NCI-H774 (cell line): ENCODE measurements at regions not wholly inside any gene's neighbourhood (a gene's known extent, or its start where the extent isn't known, plus 50 kb on each side); places are given as distances from the start of the nearest gene placed in this dataset.
"Not testable (repeated sequence)": the region's sequence is repeated elsewhere in the genome, so short reads cannot be mapped to it uniquely, and the experiment has no call there.

Experiments used
- DNase-seq: peaks from one replicate; lab custom pipeline; 2025; lab: John Stamatoyannopoulos, UW

DNA sequence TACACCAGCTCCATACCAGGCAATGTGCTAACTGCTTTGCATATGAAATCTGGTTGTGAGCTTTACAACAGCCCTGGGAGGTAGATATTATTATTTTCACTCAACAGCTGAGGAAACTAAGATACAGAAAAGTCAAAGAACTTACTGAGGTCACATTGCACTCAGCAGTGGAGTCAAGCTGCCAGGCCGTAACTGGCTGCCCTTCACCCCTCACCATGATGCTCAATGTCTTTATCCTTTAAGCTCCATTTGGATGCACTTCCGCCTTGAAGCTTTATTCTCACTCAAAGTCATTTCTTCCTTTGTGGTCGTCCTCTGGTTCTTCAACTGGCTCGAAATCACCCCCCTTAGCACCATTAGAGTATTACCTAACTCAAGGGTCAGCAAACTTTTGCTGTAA lies 81.7 kb upstream of the RALGPS2 start:
- no peak for DNase-seq

DNA sequence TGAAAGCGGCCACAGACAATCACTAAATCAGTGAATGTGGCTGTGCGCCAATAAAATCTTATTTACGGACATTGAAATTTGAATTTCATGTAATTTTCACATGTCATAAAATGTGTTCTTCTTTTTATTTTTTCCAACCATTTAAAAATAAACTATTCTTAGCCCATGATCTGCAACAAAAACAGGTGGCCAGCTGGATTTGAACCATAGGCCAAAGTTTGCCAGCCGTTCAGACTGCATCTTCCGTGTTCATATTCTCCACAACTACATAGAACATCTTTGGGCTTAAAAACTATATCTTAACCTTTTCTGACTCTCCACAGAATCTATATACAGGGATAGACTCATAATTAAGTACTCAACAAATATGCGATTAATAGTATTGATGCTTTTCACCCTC lies 81.2 kb upstream of the RALGPS2 start:
- no peak for DNase-seq

DNA sequence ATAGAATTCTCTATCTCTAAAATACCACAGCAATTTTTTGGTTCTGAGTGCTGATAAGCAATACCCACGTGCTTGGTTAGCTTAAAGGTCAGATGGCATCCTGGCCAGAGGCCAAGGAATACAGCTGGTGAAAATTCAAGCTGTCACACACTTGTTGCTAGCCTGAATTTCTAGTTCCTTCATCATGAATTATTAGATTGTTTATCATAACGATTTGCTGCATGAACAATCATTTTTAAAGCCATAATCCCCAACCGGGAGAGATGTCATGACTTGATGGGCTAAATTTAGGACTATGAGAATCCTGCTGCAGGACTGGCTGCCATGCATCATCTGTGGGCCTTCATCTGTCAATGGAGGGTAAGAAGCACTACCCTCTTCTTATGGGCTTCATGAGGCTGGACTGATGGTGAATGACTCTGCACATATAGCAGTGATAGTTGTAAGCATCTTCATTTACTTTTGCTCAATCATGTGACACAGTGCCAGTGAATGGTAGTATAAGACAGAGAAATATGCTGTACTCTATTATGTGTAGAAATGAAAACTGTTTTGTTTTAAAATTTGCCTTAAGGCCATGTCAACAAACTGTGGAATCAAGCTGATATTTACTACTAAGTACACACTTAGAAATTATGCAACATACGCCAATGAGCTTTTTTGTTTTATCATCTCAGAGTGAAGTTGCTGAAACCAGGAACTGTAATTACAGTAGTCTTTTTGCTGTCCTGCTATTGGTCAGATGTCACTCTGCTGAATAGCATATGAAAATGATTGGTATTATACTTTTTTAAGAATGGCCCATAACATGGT lies 80.5 kb upstream of the RALGPS2 start:
- DNase-seq: peak; percentile 27

DNA sequence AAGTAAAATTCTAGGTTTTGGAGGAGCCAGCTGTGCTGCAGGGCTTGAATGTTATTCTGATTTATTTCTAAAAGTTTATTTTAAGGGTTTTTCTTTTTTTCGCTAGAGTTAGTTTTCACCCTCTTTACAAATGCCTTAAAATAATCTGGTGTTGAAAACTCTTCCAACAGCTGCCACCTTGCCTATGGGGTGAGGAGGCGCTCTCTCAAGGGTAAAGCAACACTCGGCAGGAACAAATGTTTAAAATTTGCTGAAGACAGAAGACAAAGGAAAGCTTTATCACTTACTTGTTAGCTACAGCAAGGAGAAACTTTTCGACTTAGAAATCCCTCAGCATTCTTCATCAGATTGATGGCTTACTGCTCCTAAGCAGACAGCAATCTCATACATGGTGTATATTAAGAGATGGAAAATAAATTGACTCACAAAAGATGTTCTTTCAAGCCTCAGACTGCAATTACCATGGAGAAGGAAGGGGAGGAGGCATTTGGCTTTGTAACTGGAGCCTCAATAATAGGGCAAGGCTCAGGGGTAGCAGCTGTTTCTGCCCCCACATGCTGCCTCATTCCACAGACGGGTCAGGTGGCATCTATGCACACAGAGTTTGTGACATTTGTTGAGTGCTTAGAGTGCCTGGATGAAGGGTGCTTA lies 79.8 kb upstream of the RALGPS2 start:
- DNase-seq: no peak

DNA sequence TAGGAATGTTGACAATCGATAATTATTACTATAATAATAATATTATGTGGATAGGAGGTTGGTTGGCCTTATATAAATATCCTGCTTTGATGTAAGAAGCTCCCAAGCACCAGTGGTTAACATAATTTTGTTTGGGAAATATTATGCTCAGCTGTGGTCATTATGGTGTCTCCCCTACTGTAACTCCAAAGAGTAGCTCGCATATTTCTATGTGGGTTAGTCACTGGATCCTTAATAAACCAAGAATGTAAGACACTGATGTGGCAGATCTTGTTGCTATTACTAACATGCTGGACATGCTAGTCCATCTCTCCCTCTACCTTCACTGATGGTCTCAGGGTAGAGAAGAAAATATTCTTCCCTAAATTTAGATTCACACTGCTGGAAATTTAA lies 79.2 kb upstream of the RALGPS2 start:
- DNase-seq: no peak

DNA sequence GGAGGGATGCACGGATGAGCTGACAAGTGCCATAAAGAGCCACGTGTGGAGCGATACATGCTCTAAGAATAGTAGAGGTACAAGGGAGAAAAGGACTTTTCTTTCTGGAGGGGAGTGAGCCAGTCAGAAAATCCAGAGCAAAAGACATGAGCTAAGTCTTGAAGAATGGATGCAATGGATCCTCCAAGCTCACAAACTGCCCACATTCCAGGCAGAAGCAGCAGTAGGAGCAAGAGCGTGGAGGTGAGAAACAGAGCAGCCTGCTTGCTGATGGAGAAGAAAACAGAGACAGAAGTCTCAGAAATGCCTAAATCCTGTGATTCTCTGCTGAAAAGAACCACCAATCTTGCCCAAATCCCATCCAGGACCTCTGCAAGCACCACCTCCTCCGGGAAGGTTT lies 78.2 kb upstream of the RALGPS2 start:
- no peak for DNase-seq

DNA sequence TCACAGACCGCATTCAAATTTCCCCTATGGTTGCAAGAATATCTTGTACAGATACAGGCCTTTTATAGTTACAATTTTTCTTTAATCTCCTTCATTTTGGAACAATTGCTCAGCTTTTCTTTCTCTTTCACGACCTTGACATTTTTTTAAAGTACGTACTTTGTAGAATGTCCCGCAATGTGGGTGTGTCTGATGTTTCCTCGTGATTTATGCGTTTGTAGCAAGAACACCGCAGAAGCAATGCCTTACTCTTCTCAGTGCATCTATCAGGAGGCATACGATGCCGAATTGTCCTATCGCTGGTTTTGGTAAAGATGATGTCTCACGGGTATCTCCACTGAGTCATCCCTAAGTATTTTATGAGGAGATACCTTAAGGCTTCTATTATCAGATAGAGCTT lies 76.9 kb upstream of the RALGPS2 start:
- no peak for DNase-seq

DNA sequence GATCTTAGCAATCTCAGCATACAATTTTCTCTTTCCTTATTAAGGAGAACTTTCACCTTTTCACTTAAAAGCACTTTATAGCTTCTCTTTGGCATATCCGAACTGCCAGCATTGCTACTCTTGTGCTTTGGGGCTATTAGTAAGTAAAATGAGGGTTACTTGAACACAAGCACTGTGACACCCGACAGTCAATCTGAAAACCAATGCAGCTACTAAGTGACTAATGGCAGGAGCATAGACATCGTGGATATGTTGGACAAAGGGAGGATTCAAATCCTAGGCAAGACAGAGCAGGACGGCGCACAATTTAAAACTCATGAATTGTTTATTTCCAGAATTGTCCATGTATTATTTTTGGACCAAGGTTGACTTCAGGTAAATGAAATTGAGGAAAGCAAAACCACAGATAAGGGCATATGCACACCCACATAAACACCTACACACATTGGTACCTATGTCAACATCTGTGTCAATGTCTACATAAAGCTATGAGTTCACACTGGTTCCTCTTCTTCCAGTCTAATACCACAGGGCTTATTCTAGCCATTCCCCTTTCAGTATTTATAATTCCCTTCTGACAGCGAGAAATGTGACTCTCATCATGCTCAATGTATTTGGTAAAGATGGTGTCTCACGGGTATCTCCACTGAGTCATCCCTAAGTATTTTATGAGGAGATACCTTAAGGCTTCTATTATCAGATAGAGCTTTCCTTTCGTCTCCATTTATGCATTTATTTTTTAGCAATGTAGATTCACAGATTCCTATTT lies 75.3 kb upstream of the RALGPS2 start:
- no peak for DNase-seq

DNA sequence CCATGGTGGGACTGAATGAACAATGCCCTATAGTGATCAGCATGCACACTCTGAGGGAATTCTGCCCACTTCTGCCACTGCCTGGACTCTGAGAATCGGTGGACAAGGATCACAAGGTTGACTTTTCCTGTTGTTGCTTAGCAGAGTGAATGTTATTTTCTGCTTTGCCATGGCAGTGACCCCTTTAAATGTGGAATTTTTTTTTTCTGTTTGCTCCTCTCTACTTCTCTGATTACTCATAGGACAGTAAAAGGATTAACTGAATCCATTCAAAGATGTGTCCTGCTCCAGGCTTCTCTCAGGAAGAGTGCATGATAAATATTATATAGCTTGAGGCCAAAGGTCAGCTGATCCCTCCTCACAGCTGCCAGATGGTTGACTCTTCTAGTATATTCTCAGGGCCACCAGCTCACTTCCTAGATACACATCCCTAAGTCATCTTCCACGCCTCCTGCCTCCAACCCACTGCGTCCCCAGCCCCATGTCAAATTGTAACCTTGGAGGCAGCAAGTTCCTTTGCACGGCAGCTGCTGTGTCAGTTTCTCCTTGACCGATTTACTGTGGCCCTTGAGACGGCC lies 74.0 kb upstream of the RALGPS2 start:
- no peak for DNase-seq

DNA sequence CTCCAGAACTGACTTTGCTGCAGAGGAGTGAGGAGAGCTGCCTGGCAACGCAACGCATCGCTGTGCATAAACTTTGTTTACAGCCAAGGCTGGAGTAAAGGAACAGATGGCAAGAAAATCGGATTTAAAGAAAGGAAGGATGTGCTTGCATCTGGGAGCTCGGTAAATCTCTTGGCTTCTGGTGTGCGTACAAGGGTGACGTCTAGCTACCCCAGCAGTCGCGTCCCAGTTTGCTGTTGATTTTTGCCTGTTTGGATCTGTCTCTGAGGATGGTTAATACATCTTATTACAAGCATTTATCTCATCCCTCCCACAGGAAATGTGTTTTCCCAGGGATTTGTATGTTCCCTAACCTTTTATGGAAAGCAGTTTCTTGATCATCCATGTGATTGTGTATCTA lies 73.3 kb upstream of the RALGPS2 start:
- no peak for DNase-seq

DNA sequence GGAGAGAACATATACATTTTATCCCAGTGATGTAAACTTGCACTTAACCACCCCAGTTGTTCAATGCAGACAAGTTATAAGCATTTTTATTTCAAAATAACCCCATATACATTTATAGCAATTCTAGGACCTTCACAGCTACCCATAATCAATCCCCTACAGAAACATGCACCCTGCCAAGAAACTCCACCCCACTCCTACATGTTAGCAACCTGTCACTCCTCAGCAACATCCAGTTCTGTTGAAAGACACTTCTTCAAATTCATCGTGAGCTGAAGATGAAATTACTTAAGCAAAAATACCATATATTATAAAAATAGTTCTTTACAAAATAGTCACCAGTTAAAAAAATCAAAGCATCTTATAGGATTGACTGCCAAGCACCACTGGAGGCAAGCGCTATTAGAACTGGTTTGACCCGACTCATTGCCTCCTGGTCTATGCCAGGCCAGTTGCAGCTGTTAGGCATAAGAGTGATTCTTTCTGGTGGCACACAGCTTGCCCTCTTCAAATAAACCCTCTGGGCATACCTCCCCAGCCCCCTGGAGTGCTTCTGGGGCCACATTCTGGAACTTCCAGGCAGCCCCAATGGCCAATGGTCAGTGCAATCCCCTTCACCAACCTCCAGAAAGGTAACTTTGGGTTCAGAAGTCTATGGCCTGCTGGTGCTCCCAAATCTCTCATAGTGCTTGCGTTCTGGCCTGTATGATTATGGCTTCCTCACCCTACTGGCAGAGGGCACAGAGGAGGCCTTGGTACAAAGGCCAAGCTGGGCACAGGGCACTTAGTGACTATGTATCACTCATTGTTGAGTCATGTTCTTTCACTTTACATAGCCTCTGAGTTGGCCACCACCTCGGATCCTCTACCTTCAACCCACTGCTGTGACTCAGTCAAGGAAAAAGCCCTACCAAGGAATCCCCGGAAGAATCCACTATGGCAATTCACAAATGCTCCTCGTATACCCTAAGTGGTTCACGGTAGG lies 72.2 kb upstream of the RALGPS2 start:
- no peak for DNase-seq

DNA sequence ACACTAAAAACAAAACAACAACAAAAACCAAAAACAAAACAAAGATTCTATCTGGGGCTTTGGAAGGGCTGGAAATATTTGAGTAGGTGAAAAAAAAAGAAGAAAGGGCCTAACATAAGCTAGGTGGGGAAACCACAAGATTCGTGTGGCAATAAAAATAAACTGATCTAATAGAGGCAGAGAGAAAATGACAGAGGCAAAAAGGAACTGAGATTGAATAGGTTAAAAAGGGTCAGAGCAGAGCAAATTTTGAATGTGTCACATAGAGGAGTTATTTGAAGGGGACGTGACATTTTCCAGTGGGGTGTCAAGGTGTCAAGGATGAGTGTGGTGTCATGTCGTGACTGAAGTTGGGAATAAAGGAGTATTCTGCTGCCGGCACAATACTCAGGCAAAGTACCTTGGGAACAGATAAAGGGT lies 65.2 kb upstream of the RALGPS2 start:
- no peak for DNase-seq

DNA sequence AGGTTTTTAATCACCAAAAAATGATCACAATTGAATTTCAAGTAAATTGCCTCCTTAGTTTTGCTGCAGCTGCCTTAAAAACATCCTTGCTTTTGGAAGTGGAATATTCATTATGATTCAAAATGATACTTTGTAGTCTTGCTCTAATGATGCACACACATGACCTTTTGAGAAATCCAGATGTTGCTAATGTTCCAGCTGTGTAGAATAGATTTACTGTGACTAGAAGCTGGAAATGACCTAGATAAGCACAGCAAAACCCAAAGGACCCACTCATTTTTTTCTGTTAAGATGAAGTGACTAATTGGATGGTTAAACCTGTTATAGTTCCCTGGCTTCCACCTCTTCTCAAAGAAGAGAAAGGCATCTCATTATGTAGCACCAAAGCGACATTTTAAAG lies 64.6 kb upstream of the RALGPS2 start:
- no peak for DNase-seq

DNA sequence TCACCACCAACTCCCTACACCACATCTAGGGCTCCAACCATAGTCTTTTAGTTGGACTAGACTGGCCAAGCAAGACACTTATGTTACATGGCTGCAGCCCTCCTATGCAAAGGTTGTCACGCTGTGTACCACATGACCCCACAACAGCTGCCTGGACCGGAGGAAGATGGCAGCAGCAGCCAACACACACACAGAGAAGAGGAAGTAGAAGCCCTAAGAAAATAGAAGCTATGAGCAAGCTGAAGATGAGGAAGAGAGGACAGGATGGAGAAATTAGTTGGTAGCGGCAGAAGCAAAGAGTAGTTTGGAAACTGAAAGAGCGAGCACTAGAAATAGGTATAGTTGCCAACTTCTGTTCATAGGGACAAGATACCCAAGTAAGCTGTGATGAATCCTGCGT lies 60.8 kb upstream of the RALGPS2 start:
- no peak for DNase-seq

DNA sequence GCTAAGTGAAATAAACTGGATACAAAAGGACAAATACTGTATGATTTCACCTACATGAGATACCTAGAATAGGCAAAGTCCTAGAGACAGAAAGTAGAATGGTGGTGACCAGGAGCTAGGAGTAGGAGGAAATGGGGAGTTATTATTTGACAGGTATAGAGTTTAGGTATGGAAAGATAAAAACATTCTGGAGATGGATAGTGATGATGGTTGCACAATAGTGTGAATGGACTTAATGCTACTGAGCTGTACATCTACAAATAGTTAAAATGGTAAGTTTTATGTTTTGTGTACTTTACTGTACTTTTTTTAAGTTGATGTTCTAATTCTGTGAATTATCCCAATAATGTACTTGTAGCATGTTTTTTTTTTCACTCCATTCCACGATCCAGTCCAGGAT lies 59.5 kb upstream of the RALGPS2 start:
- DNase-seq: no peak

DNA sequence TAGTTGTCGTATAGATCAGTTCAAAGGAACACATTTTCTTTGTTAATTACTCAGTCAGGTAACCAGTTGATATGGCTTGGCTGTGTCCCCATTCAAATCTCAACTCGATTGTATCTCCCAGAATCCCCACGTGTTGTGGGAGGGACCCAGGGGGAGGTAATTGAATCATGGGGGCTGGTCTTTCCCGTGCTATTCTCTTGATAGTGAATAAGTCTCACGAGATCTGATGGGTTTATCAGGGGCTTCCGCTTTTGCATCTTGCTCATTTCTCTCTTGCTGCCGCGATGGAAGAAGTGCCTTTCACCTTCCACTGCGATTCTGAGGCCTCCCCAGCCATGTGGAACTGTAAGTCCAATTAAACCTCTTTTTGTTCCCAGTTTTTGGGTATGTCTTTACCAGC lies 58.2 kb upstream of the RALGPS2 start:
- not testable (repeated sequence) for DNase-seq

DNA sequence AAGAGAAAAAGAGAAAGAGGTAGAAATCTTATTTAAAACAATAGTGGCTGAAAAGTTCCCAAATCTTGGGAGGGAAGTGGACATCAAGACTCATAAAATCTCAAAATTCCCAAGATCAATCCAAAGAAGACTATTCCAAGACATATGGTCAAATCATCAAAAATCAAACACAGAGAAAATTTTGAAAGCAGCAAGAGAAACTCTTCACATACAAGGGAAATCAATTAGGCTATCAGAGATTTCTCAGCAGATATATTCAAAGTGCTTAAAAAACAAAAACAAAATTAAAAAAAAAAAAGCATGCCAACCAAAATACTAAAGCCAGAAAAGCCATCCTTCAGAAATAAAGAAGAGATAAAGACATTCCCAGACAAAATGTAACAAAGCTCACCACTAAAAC lies 52.6 kb upstream of the RALGPS2 start:
- no peak for DNase-seq

DNA sequence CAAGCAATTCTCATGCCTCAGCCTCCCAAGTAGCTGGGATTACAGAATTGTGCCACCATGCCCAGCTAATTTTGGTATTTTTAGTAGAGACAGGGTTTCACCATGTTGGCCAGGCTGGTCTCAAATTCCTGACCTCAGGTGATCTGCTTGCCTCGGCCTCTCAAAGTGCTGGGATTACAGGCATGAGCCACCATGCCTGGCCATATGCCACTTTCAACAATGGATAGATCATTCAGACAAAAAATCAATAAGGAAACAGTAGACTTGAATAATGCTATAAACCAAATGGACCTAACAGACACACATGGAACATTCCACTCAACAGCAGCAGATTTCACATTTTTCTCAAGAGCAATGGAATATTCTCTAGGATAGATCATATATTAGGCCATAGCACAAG lies 50.5 kb upstream of the RALGPS2 start:
- DNase-seq: not testable (repeated sequence)
